GM21390 (cell line): ENCODE measurements at regions not wholly inside any gene's neighbourhood (a gene's known extent, or its start where the extent isn't known, plus 50 kb on each side); places are given as distances from the start of the nearest gene placed in this dataset.

Source experiments
- ATAC-seq: cut with Tn5 transposase; IDR thresholded peaks from one replicate; pipeline ENCODE4 v1.9.1; 2021; ENCODE audit not compliant: unreplicated experiment

DNA sequence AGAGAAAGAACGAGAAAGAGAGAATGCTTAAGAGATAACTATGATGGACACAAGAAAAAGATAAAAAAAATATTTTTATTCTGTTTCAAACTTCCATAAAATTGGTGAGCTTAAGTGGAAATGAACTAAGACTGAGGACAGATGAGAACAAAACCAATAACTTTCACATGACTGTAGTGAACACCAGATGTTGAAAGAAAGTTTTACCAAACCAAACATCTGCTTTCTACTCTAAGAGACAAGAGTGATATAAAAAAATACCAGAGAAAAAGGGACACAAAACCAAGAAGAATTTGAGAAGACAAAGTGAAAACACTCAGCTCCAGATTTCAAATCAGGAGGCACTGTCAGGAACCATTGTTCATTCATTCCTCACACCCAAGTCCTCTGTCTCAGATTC lies 147.9 kb downstream of the IMPG2 start:
- no peak for ATAC-seq

DNA sequence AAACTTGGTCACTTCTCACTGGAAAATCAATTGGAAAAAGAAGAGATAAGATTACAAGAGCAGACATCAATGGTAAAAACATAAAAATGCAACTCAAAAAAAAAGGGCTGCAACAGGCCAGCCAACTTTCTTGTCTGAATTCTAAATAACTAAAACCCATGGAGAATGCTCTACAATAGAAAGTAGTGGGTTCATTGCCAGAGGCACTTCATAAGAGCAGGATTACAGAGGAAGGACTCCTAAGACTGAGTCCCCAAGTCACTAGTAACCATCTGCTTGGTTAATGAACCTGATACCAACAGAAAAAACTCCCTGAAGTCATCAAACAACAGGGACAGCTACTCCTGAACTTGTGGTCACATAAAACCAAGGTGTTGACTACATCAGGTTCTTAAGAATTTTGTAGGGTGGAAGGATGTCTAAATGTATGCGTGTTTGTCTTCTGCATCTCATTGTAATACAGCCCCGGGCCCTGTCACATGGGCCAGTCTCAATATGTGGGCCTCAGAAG lies 148.6 kb downstream of the IMPG2 start:
- no peak for ATAC-seq

DNA sequence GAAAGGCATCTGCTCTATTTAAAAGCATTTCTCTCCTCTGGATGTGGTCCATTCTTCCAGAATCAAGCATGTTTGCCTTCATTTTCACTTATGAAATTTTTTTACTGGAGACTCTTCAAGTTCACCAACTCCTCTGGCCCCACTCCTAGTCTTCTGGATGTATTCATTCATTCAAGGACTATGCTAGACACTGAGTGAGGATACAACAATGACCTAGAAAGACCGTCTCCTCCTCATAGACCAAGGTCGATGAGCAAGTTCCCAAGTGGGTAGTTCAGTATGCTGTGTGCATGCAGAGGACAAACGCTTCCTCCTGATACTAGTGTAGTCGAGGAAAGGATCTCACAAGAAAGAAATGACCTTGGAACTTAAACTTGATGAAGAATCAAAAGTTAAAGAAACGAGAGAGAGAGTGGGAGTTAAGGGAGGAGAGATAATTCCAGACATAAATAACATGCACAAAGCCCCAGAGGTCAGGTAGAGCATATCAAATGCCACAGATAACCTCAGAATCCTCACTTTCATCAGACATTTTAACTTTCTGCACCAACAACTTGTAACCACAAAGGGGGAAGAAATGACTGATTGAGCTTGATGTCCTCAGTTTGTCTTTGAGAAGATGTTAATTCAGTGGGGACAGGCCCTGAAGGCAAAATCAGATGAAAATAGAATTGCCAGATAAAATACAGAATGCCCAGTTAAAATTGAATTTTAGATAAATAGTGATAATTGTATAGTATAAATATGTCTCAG lies 149.4 kb downstream of the IMPG2 start:
- no peak for ATAC-seq

DNA sequence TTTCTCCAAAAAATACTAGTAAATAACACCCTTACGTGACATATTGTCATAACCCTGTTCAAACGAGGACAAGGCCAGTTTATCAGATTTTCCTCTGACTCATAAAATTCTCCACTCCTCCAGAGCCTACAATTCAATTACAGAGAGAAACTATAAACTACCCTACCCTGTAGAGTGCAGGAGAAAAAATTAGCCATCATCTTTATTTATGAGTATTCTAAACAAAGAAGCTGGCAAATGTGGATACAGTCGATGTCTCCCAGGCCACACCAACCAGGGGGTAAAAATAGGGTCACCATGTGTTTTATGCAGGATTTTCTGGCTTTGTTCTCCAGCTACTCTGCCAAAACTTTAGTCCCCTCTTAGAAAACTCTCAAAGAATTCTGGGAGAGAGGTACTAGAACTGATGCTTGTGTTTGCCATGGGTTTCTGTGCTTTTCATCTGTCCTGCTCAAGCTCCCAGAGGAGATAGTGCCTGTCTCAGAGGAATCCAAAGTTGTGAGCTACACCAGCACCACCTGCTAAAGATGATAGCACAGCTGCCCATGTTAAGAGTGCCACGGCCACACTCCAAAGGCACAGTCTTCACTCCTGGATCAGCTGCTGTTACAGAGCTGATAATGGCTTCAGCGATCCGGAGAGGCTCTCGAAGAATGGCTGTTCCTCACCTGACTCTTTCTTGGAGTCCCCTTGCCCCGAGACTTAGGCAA lies 150.2 kb downstream of the IMPG2 start:
- ATAC-seq: no peak

DNA sequence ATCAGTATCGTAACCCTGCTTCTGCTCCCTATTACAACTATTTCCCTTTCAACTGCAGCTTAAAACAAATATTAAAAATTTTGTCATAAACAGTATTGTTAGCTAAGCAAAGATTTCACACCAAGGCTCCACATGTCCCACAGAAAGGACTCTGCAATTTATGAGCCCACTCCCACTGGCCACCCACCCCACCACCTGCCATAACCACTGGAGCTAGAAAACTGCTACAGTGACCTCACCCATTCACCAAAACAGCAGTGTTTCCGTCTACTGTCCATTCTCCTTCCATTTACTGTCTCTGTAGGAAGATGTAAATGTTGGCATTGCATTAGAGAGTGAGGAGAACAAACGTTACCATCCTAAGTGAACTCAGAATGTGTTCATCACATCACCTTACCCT lies 150.9 kb downstream of the IMPG2 start:
- ATAC-seq: no peak

DNA sequence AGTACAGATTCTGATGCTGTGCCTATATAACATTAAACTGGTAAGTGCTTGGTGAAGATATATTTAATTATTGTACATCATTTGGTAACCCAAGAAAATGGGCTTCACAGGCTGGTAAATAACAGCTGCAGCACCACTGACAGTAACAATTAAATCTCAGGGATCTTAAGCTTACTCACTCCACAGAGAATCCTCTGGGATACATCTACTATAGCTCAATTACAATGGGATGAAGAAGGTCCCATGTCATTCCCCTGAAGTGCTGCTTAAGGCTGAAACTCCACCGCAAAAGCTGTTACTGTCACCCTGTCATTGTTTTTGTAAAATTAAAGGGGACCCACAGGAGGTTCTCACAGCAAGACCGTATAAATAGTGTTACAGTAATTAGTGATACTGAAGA lies 153.0 kb downstream of the IMPG2 start:
- ATAC-seq: no peak

DNA sequence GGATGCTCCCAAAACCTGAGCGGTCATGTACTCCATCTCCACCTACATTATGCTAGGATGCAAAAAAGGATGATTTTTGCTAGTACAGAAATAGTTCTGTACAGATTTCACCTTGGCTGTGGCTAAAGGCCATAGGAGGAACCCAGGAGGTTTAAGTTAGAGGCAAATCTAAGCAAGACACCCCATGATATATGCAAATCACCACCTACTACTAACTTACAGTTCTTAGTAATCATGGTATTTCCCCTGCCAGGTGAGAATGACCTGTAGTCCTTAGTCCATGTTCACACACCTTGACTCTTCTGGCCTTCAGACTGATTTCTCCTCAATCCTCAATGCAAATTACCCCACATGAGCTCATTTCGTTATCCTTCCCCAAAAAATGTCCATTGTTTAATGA lies 154.2 kb downstream of the IMPG2 start:
- no peak for ATAC-seq

DNA sequence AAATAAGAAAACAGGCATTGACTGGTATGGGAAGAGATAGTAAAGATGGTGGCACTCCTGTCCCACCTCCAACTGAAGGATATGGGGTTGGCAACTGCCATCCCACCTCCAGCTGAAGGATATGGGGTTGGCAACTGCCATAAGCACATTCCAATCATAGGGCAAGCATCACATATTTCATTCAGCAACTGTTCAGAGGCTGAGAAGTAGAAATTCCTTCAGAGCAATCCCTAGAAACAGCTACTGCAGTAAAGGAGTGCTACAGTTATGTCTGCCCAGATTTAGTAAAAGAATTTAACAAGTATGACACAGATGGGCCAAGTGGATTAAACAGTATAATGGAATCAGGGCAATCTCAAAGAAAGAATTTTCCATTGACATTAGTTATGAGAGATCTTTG lies 156.8 kb downstream of the IMPG2 start:
- ATAC-seq: no peak

DNA sequence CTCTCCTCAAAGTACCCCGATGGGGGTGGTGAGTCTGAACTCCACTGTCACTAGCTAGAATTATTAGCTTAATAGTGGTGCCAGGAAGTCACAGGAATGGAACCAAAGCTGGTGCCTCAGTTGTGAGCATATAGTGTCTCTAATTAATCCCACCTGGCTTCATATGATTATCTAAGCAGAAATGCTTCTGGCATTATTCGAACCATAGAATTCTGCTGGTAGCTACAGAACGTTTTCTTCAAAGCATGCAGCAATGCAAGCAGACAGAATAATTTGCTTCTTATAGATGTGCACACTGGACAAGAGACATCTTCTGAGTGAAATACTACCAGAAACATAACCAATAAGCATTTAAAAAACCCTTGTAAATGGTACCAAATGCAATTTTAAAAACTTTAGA lies 160.9 kb downstream of the IMPG2 start:
- no peak for ATAC-seq

DNA sequence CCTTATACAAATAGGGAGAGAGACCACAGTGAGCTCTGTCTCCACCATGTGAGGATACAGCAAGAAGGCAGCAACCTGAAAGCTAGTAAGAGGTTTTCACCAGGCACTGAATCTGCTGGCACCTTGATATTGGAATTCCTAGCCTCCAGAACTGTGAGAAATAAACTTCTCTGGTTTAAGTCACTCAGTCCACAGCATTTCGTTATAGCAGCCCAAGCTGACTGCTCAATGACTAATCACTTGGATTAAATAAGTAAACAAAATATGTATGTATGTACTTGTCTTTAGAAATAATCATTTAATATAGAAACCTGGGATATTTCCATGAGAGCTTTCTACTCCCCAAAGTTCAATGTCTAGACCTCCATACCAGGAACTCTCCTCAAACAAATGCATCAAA lies 162.0 kb downstream of the IMPG2 start:
- ATAC-seq: no peak

DNA sequence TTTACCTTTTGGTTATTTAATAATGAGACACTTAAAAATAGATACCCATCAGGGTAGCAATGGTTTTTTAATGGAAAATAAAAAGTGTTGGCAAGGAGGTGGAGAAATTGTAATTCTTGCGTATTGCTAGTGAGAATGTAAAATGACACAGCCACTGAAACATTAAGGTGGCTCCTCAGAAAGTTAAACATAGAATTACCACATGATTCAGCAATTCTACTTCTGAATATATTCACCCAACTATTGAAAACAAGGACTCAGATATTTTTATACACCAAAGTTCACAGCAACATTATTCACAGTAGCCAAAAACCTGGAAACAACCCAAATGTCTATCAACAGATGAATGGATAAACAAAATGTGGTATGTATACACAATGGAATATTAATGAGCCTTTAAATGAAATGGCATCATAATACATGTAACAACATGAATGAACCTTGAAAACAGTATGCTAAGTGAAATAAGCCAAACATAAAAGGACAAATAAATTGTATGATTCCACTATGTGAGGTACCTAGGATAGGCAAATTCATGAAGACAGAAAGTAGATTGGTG lies 163.5 kb downstream of the IMPG2 start:
- ATAC-seq: no peak

DNA sequence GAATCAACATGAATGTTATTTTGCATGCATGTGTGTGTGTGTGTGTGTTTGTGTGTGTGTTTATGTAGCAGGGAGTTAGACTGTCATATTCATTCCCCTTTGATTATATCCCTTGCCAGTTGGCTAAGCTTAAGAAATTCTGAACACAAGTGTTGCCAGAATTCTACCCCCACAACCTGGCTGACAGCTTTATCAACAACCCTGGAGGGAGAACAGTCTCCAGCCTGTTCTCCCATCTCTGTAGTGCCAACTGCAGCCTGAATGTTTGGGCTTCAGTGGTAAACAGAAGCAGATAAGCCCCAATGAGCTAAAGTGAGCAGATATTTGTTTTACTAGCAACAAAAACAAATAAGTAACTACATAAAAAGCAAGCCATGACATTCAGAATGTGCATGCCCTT lies 162.6 kb upstream of the ABI3BP start:
- no peak for ATAC-seq

DNA sequence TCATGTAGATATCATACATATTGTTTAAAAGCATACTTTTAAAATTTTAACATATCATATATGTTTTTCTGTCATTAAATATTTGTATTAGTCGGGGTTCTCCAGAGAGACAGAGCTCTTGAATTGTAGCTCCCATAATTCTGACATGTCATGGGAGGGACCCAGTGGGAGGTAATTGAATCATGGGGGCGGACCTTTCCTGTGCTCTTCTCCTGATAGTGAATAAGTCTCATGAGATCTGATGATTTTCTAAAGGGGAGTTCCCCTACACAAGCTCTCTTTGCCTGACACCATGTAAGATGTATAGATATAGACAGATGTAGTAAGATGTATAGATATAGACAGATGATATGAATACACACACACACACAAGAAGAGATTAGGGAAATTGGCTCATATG lies 161.2 kb upstream of the ABI3BP start:
- ATAC-seq: no peak

DNA sequence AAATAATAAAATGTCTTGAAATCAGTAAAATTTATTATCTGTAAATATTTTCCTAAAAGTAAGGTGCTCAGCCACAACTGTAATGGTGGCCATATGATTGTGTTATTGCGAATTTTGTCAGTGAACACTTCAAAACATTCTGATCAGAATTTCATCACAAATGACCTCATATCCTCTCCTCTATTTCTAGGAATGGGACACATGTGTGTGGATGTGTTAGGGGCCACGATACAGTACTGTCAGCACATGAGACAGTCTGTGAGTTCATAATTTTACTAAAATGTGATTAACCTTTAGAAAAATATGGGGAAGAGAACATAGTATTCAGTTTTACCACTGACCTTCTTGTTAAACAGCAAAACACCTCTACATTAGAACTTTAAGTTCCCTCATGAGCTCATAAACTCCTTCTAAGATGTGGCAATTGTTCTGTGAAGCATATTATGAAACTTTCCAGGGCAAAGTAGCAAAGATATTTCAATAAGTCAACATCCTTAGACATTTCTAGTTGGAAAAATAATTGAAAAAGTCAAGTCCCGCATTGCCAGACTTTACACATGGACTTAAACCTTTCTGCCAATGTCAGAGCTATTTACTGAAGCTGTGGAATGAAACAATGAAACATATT lies 158.2 kb upstream of the ABI3BP start:
- ATAC-seq: no peak

DNA sequence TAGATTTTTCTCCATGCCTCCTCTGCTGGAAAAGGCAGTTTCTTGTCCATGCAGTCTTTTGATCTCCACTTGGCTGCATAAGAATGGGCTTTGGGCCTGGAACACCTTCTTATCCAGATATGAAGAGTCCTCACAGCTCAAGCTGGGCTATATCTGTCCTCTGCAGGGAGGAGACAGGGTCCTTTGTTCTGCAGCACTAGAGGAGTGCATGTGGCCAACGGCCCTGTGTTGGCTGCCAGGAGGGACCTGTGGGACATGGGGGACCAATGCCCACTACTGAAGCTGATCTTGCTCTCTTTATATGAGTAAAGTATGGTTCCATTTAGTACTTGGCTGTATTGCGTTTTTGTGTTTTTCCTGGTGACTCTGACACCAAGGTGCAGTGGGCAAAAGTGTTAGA lies 157.3 kb upstream of the ABI3BP start:
- ATAC-seq: no peak

DNA sequence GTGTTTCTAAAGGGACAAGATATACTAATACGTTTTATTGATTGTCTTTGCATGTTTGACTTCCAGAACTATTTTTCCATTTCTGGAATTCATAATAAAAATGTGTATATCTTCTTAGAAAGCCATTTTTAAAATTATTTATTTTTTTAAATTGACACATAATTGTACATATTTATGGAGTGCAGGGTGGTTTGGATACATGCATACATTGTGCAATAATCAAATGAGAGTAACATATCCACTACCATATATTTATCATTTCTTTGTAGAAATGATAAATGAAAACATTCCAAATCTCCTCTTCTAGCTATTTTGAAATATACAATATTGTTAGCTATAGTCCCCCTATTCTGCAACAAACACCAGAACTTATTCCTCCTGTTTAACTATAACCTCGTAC lies 156.5 kb upstream of the ABI3BP start:
- ATAC-seq: no peak

DNA sequence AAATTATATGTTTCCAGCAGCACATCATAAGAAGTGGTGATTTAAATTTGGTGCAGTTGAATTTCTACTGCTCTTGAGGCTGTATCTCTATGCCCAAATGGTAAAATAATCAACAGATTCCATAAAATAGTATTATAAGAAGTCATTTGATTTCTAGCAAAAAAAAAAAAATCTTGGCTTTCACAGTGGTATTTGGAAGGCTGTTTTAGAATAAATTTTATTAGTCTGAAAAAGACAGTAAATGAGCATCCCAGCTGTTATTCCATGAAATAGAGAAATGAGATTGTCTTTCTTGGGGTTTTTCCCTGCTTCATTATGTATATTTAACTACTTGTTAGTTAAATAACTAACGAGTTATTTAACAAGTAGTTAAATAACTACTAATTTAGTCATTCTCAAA lies 156.0 kb upstream of the ABI3BP start:
- no peak for ATAC-seq

DNA sequence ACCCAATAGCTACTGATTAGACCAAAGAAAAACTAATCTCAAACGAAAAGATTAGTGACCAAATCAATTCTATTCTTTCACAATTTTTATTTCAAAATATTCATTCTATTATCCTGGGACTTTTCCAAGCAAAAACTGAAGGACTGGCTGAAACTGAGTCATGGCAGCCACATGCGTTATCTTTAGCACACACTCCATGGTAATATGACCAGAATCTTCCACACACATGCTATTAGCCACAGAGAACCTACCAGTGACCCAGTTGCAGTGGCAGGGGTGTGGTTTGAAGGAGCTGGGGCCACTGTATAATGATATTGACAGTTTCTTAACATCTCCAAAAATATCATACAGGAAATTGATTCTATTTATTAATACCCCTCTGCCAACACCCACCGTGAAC lies 154.8 kb upstream of the ABI3BP start:
- no peak for ATAC-seq

DNA sequence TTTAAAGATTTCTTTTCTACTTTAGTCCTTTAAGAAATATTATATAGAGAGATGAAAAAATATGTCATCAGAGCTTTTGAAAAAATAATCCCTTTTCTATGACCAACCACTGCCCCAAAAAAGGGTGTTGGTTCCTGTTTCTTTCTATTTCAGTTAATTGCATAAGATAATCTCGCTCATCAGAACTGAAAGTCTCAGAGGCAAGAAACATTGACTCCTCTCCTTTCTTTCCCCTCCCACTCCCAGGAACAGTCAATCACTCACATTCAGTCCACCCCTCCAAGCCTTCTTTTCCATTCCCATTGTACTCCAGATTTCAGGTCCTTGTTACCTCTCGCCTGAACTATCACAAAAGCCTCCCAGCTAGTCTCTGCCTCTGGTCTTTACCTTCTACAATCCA lies 153.7 kb upstream of the ABI3BP start:
- ATAC-seq: no peak

DNA sequence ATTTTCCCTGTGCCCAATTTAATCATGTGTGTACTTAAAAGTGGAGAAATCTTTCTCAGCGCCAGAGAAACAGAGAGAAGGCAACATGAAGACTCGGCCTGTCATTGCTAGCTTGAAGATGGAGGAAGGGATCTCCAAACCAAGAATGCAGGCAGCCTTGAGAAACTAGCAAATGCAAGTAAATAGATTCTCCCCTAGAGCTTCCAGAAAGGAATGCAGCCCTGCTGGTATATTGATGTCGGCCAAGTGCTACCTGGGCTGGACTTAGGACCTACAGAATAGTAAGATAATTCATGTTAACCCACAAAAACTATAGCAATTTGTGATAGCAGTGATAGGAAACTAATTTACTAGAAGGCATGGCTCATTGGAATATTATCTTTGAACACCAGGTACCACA lies 150.9 kb upstream of the ABI3BP start:
- no peak for ATAC-seq

DNA sequence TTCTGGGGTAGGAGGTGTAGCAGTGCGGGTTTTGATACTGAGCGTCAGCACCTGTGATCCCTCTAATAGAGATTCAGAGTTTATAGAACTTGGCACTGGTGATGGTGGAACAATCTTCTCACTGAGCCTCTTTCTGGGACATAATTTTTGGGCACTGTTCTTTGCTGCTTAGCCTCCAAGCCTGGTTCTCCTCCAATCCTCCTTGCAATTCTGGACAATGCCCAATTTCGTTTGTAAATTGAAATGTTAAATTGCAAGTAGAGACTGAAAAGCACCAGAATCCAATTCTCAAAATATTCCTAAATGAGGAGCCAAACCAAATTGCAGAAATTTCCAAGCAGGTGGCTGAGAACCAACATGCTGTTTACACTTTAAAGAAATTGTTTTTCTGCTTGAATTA lies 149.8 kb upstream of the ABI3BP start:
- ATAC-seq: no peak

DNA sequence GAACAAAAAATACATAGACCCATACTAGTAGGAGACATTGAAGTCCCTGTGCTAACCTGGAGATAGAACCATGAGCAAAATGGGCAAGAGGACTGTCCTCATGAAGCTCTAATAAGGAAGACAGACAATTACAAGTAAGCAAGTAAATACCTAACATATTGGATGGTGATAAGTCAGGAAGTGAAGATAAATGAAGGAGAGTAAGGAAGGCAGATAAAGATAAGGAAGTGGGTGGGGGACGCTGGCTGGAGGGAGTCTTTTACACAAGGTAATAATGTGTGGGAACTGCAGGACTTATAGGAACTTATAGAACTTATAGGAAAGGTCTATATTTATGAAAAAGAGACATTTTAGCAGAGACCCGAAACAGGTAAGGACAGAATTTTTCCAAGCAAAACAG lies 148.9 kb upstream of the ABI3BP start:
- no peak for ATAC-seq
